ENCODE measurements at regions not wholly inside any gene's neighbourhood (a gene's known extent, or its start where the extent isn't known, plus 50 kb on each side); places are given as distances from the start of the nearest gene placed in this dataset.

GRCh38 chr10:57535306-57535705 is 732.4 kb downstream of the IPMK start:
- TF ChIP-seq CTCF (IDR thresholded peaks at IDR 0.05): no peak
- TF ChIP-seq POLR2A (IDR thresholded peaks at IDR 0.05): no peak

All from esophagus squamous epithelium (tissue), 4 donors.